WTC11 (cell line): ENCODE measurements at regions not wholly inside any gene's neighbourhood (a gene's known extent, or its start where the extent isn't known, plus 50 kb on each side); places are given as distances from the start of the nearest gene placed in this dataset.

Experiments
- ATAC-seq: fragments of 200-7000 bp; cut with Tn5 transposase; 2 replicates; pipeline ENCODE4 v1.10.0; 2021; ENCODE audit warnings: mild to moderate bottlenecking, moderate library complexity
- CTCF ChIA-PET: fragments of 300-600 bp; sonication (Branson Sonifier 250); formaldehyde crosslinking; loops from one replicate; lab custom pipeline; 2021; ENCODE audit warnings: antibody characterized with exemption; lab: Charles Lee
- POLR2A ChIA-PET: fragments of 350-600 bp; sonication (Branson Sonifier 250); formaldehyde crosslinking; loops from one replicate; lab custom pipeline; 2021; ENCODE audit warnings: antibody characterized with exemption; lab: Charles Lee
- DNase-seq: peaks from one replicate; pipeline ENCODE4 v3.0.0; 2021; ENCODE audit warnings: low spot score
- H3K27ac Mint-ChIP-seq: 2 replicates; pipeline ENCODE4 v1.8.0; 2021; ENCODE audit warnings: mixed read lengths
- H3K27me3 Mint-ChIP-seq: 2 replicates; pipeline ENCODE4 v1.8.0; 2021; ENCODE audit warnings: low read depth, mild to moderate bottlenecking, moderate library complexity, mixed read lengths
- H3K36me3 Mint-ChIP-seq: 2 replicates; pipeline ENCODE4 v1.8.0; 2021; ENCODE audit warnings: mixed read lengths
- H3K4me1 Mint-ChIP-seq: 2 replicates; pipeline ENCODE4 v1.8.0; 2022; ENCODE audit warnings: mixed read lengths
- H3K4me3 Mint-ChIP-seq: 2 replicates; pipeline ENCODE4 v1.8.0; 2021; ENCODE audit warnings: mild to moderate bottlenecking, moderate library complexity, mixed read lengths
- H3K9me3 Mint-ChIP-seq: 2 replicates; pipeline ENCODE4 v1.8.0; 2021; ENCODE audit warnings: mixed read lengths
- FOXP1 ChIP-seq: sonication (generic); formaldehyde crosslinking; IDR thresholded peaks from 2 replicates; pipeline ENCODE4 v1.8.0; 2022; ENCODE audit warnings: missing genetic modification reagents, mild to moderate bottlenecking, moderate library complexity, borderline replicate concordance
- GRHL2 ChIP-seq: fragments of 250-450 bp; sonication (Bioruptor Pico); IDR thresholded peaks from 2 replicates; pipeline ENCODE4 v1.8.0; 2022; ENCODE audit warnings: mild to moderate bottlenecking, moderate library complexity; ENCODE audit not compliant: insufficient replicate concordance, severe bottlenecking
- MYBL2 ChIP-seq: sonication (generic); formaldehyde crosslinking; IDR thresholded peaks from 2 replicates; pipeline ENCODE4 v1.8.1; 2023; ENCODE audit warnings: mild to moderate bottlenecking, moderate library complexity, missing genetic modification reagents
- RELA ChIP-seq: sonication (generic); formaldehyde crosslinking; IDR thresholded peaks from 2 replicates; pipeline ENCODE4 v1.8.1; 2022; ENCODE audit warnings: missing genetic modification reagents, mild to moderate bottlenecking, borderline replicate concordance
- SMAD3 ChIP-seq: sonication (generic); formaldehyde crosslinking; IDR thresholded peaks from 2 replicates; pipeline ENCODE4 v1.8.0; 2022; ENCODE audit warnings: missing genetic modification reagents, mild to moderate bottlenecking, borderline replicate concordance
- SP1 ChIP-seq: sonication (generic); formaldehyde crosslinking; conservative IDR thresholded peaks from 2 replicates; pipeline ENCODE4 v1.8.1; 2022; ENCODE audit warnings: missing genetic modification reagents
- TCF7 ChIP-seq: sonication (generic); formaldehyde crosslinking; IDR thresholded peaks from 2 replicates; pipeline ENCODE4 v1.8.0; 2022; ENCODE audit warnings: mild to moderate bottlenecking, low read depth, missing genetic modification reagents, moderate library complexity
- TEAD1 ChIP-seq: sonication (generic); formaldehyde crosslinking; IDR thresholded peaks from 2 replicates; pipeline ENCODE4 v1.8.0; 2022; ENCODE audit warnings: mild to moderate bottlenecking, missing genetic modification reagents
- TP53 ChIP-seq: sonication (generic); formaldehyde crosslinking; IDR thresholded peaks from 2 replicates; pipeline ENCODE4 v1.8.1; 2023; ENCODE audit warnings: mild to moderate bottlenecking, missing genetic modification reagents
- ZNF121 ChIP-seq: sonication (generic); formaldehyde crosslinking; IDR thresholded peaks from 2 replicates; pipeline ENCODE4 v1.8.0; 2023; ENCODE audit warnings: missing genetic modification reagents
- ZNF416 ChIP-seq: fragments of 250-450 bp; sonication (Bioruptor Pico); IDR thresholded peaks from 2 replicates; pipeline ENCODE4 v1.9.0; 2021; ENCODE audit warnings: mild to moderate bottlenecking, inconsistent platforms
- ZNF423 ChIP-seq: fragments of 250-450 bp; sonication (Bioruptor Pico); IDR thresholded peaks from 2 replicates; pipeline ENCODE4 v2.1.2; 2022; ENCODE audit warnings: mild to moderate bottlenecking, moderate library complexity
- TF ChIP-seq, protein P1 (sequence below): sonication (generic); formaldehyde crosslinking; IDR thresholded peaks from 2 replicates; pipeline ENCODE4 v1.8.0; 2023; ENCODE audit warnings: missing genetic modification reagents
- TF ChIP-seq, protein P2 (sequence below): fragments of 250-450 bp; sonication (Bioruptor Pico); IDR thresholded peaks from 2 replicates; pipeline ENCODE4 v1.9.0; 2021; ENCODE audit warnings: mild to moderate bottlenecking
- TF ChIP-seq, protein P3 (sequence below): sonication (generic); formaldehyde crosslinking; conservative IDR thresholded peaks from 2 replicates; pipeline ENCODE4 v1.8.1; 2022; ENCODE audit warnings: mild to moderate bottlenecking, missing genetic modification reagents
- TF ChIP-seq, protein P4 (sequence below): sonication (generic); formaldehyde crosslinking; IDR thresholded peaks from 2 replicates; pipeline ENCODE4 v1.8.0; 2022; ENCODE audit warnings: mild to moderate bottlenecking, missing genetic modification reagents
- TF ChIP-seq, protein P5 (sequence below): fragments of 250-450 bp; sonication (Bioruptor Pico); IDR thresholded peaks from 2 replicates; pipeline ENCODE4 v1.9.0; 2021; ENCODE audit warnings: mild to moderate bottlenecking
- TF ChIP-seq, protein P6 (sequence below): fragments of 250-450 bp; sonication (Bioruptor Pico); IDR thresholded peaks from 2 replicates; pipeline ENCODE4 v2.1.2; 2022; ENCODE audit warnings: mild to moderate bottlenecking, moderate library complexity
- TF ChIP-seq, protein P7 (sequence below): sonication (generic); formaldehyde crosslinking; IDR thresholded peaks from 2 replicates; pipeline ENCODE4 v1.8.1; 2022; ENCODE audit warnings: low read depth, missing genetic modification reagents, borderline replicate concordance

DNA sequence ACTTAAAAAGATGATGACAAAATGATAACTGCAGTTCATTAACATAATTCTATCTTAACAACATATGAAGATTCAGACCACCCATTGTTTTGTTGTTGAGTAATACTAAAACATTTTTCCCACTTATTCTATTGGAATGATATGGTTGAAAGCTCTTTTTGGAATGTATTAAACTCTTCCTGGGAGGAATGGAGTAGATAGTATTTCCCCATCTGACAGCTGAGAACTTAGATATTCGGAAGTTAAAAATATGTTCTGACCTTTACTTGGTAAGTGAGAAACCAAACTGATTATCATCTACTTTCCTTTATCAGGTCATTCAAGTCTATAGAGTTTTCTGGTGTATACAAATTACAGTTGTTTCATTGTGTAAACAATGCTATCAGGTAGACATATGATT is 452.9 kb downstream of the CSNK1G3 start:
- H3K4me3 Mint-ChIP-seq: no peak overlapping the region
- no peak overlapping the region for H3K27ac Mint-ChIP-seq
- CTCF ChIA-PET: no interaction called here
- H3K27me3 Mint-ChIP-seq: no peaks in the 10 kb centered on the region
- TF ChIP-seq, protein P1, sequence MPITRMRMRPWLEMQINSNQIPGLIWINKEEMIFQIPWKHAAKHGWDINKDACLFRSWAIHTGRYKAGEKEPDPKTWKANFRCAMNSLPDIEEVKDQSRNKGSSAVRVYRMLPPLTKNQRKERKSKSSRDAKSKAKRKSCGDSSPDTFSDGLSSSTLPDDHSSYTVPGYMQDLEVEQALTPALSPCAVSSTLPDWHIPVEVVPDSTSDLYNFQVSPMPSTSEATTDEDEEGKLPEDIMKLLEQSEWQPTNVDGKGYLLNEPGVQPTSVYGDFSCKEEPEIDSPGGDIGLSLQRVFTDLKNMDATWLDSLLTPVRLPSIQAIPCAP (CRISPR knock-in tag): no peak
- TF ChIP-seq, protein P2, sequence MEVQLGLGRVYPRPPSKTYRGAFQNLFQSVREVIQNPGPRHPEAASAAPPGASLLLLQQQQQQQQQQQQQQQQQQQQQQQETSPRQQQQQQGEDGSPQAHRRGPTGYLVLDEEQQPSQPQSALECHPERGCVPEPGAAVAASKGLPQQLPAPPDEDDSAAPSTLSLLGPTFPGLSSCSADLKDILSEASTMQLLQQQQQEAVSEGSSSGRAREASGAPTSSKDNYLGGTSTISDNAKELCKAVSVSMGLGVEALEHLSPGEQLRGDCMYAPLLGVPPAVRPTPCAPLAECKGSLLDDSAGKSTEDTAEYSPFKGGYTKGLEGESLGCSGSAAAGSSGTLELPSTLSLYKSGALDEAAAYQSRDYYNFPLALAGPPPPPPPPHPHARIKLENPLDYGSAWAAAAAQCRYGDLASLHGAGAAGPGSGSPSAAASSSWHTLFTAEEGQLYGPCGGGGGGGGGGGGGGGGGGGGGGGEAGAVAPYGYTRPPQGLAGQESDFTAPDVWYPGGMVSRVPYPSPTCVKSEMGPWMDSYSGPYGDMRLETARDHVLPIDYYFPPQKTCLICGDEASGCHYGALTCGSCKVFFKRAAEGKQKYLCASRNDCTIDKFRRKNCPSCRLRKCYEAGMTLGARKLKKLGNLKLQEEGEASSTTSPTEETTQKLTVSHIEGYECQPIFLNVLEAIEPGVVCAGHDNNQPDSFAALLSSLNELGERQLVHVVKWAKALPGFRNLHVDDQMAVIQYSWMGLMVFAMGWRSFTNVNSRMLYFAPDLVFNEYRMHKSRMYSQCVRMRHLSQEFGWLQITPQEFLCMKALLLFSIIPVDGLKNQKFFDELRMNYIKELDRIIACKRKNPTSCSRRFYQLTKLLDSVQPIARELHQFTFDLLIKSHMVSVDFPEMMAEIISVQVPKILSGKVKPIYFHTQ (CRISPR knock-in tag): no peak
- no peak for TF ChIP-seq SP1
- TF ChIP-seq, protein P3, sequence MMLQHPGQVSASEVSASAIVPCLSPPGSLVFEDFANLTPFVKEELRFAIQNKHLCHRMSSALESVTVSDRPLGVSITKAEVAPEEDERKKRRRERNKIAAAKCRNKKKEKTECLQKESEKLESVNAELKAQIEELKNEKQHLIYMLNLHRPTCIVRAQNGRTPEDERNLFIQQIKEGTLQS (CRISPR knock-in tag): no peak
- peaks cover 5% of the 10 kb centered on the region for H3K36me3 Mint-ChIP-seq
- peaks cover 10% of the 10 kb centered on the region for H3K4me1 Mint-ChIP-seq
- ATAC-seq: no peak
- no peak for DNase-seq
- POLR2A ChIA-PET: no interaction called here
- peaks cover 33% of the 10 kb centered on the region for H3K9me3 Mint-ChIP-seq

DNA sequence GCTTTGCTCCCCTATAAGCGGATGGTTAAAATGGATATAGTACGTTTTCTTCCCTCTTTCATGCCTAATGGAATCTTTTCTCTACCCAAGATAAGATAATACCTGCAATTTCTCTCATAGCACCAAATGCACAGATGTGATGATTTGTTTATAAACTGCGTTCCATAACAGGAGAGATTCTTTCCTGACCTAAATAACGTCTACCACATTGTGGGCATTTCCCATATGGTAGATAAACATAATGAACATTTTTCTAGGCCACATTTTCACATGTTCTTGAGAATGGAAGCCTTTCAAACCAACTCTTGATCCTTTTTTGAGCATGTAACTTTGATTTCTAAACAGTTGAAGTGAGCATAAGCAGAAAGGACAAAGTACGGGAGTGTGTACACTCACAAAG is 448.5 kb downstream of the CSNK1G3 start:
- ATAC-seq (no peak), DNase-seq (no peak)
- peaks cover 20% of the 10 kb centered on the region for H3K9me3 Mint-ChIP-seq
- H3K27me3 Mint-ChIP-seq: no peaks in the 10 kb centered on the region
- TF ChIP-seq TCF7 (CRISPR knock-in tag) (no peak), TEAD1 (CRISPR knock-in tag) (no peak), GRHL2 (CRISPR knock-in tag) (no peak), TP53 (no peak), ZNF416 (CRISPR knock-in tag) (no peak), FOXP1 (no peak), RELA (CRISPR knock-in tag) (no peak), MYBL2 (CRISPR knock-in tag) (no peak), SMAD3 (CRISPR knock-in tag) (no peak), ZNF423 (CRISPR knock-in tag) (no peak), ZNF121 (CRISPR knock-in tag) (no peak)
- TF ChIP-seq, protein P4, sequence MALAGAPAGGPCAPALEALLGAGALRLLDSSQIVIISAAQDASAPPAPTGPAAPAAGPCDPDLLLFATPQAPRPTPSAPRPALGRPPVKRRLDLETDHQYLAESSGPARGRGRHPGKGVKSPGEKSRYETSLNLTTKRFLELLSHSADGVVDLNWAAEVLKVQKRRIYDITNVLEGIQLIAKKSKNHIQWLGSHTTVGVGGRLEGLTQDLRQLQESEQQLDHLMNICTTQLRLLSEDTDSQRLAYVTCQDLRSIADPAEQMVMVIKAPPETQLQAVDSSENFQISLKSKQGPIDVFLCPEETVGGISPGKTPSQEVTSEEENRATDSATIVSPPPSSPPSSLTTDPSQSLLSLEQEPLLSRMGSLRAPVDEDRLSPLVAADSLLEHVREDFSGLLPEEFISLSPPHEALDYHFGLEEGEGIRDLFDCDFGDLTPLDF: no peak
- TF ChIP-seq, protein P5, sequence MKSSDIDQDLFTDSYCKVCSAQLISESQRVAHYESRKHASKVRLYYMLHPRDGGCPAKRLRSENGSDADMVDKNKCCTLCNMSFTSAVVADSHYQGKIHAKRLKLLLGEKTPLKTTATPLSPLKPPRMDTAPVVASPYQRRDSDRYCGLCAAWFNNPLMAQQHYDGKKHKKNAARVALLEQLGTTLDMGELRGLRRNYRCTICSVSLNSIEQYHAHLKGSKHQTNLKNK (CRISPR knock-in tag): no peak
- TF ChIP-seq, protein P6, sequence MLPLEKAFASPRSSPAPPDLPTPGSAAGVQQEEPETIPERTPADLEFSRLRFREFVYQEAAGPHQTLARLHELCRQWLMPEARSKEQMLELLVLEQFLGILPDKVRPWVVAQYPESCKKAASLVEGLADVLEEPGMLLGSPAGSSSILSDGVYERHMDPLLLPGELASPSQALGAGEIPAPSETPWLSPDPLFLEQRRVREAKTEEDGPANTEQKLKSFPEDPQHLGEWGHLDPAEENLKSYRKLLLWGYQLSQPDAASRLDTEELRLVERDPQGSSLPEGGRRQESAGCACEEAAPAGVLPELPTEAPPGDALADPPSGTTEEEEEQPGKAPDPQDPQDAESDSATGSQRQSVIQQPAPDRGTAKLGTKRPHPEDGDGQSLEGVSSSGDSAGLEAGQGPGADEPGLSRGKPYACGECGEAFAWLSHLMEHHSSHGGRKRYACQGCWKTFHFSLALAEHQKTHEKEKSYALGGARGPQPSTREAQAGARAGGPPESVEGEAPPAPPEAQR: no peak
- TF ChIP-seq, protein P7, sequence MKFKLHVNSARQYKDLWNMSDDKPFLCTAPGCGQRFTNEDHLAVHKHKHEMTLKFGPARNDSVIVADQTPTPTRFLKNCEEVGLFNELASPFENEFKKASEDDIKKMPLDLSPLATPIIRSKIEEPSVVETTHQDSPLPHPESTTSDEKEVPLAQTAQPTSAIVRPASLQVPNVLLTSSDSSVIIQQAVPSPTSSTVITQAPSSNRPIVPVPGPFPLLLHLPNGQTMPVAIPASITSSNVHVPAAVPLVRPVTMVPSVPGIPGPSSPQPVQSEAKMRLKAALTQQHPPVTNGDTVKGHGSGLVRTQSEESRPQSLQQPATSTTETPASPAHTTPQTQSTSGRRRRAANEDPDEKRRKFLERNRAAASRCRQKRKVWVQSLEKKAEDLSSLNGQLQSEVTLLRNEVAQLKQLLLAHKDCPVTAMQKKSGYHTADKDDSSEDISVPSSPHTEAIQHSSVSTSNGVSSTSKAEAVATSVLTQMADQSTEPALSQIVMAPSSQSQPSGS (CRISPR knock-in tag): no peak
- TF ChIP-seq, all 79 proteins: peak for 0
- ChIA-PET POLR2A (no interaction called here), CTCF (no interaction called here)
- H3K4me1 Mint-ChIP-seq: peaks cover 10% of the 10 kb centered on the region
- no peak overlapping the region for H3K4me3 Mint-ChIP-seq
- no peak overlapping the region for H3K27ac Mint-ChIP-seq
- H3K36me3 Mint-ChIP-seq: no peaks in the 10 kb centered on the region; the same call in 1 of the 2 replicates
